Stomach (tissue), 4 donors: ENCODE measurements at regions not wholly inside any gene's neighbourhood (a gene's known extent, or its start where the extent isn't known, plus 50 kb on each side); places are given as distances from the start of the nearest gene placed in this dataset.
"Not testable (repeated sequence)": the region's sequence is repeated elsewhere in the genome, so short reads cannot be mapped to it uniquely, and the experiment has no call there.

Source experiments
- EP300 ChIP-seq: sonication (generic); formaldehyde crosslinking; IDR thresholded peaks from one replicate; pipeline ENCODE4 v1.6.1; 2017; ENCODE audit warnings: antibody characterized with exemption
- POLR2A ChIP-seq, 4 donors: fragments of 450-650 bp; IDR thresholded peaks; one replicate each; pipeline ENCODE4 v1.6.1; 2016; ENCODE audit warnings: antibody characterized with exemption in 4 of 4, control low read depth in 2 of 4, mild to moderate bottlenecking in 1 of 4, moderate library complexity in 1 of 4
- POLR2AphosphoS5 ChIP-seq, 3 donors: sonication (generic); formaldehyde crosslinking; IDR thresholded peaks; one replicate each; pipeline ENCODE4 v1.6.1; 2016; ENCODE audit warnings: antibody characterized with exemption in 3 of 3
- TF ChIP-seq, protein P1 (sequence below), 7 experiments: fragments of 450-650 bp in 4 of 7; fragments of 200-600 bp in 3 of 7; sonication (generic) in 3 of 7; IDR thresholded peaks; one replicate each; pipeline ENCODE4 v1.5.1; 2016 to 2019; ENCODE audit warnings: antibody characterized with exemption in 7 of 7, control low read depth in 2 of 7, mild to moderate bottlenecking in 1 of 7

GRCh38 chrX:127662942-127663341, 389.3 kb downstream of the ACTRT1 start:
- TF ChIP-seq, protein P1, sequence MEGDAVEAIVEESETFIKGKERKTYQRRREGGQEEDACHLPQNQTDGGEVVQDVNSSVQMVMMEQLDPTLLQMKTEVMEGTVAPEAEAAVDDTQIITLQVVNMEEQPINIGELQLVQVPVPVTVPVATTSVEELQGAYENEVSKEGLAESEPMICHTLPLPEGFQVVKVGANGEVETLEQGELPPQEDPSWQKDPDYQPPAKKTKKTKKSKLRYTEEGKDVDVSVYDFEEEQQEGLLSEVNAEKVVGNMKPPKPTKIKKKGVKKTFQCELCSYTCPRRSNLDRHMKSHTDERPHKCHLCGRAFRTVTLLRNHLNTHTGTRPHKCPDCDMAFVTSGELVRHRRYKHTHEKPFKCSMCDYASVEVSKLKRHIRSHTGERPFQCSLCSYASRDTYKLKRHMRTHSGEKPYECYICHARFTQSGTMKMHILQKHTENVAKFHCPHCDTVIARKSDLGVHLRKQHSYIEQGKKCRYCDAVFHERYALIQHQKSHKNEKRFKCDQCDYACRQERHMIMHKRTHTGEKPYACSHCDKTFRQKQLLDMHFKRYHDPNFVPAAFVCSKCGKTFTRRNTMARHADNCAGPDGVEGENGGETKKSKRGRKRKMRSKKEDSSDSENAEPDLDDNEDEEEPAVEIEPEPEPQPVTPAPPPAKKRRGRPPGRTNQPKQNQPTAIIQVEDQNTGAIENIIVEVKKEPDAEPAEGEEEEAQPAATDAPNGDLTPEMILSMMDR (IDR thresholded peaks at IDR 0.05): not testable (repeated sequence)
- not testable (repeated sequence) for TF ChIP-seq POLR2AphosphoS5 (IDR thresholded peaks at IDR 0.05); POLR2A (IDR thresholded peaks at IDR 0.05); EP300
